SK-N-SH (cell line): ENCODE measurements at regions not wholly inside any gene's neighbourhood (a gene's known extent, or its start where the extent isn't known, plus 50 kb on each side); places are given as distances from the start of the nearest gene placed in this dataset.

ENCODE experiments used
- CTCF ChIP-seq: fragments of 200-600 bp; sonication (generic); IDR thresholded peaks from 2 replicates; pipeline ENCODE4 v1.6.1; 2017; ENCODE audit warnings: antibody characterized with exemption, mild to moderate bottlenecking, moderate library complexity
- MAX ChIP-seq: IDR thresholded peaks from 2 replicates; pipeline ENCODE4 v1.4.0; 2012; ENCODE audit warnings: low read depth
- USF2 ChIP-seq: fragments of 150-350 bp; IDR thresholded peaks from 2 replicates; pipeline ENCODE4 v1.6.1; 2017; ENCODE audit warnings: antibody characterized with exemption, low read length, low read depth, borderline replicate concordance

GRCh38 chr6:126112171-126112632, 125.9 kb downstream of the TRMT11 start:
- no peak for TF ChIP-seq USF2
- TF ChIP-seq CTCF = no peak
- no peak for TF ChIP-seq MAX
